SH-SY5Y (cell line): ENCODE measurements at regions not wholly inside any gene's neighbourhood (a gene's known extent, or its start where the extent isn't known, plus 50 kb on each side); places are given as distances from the start of the nearest gene placed in this dataset.

Source experiments
- GATA2 ChIP-seq: IDR thresholded peaks from 2 replicates; pipeline ENCODE4 v1.6.1; 2011; ENCODE audit warnings: mild to moderate bottlenecking, low read depth, low read length
- GATA3 ChIP-seq: IDR thresholded peaks from 2 replicates; pipeline ENCODE4 v1.6.1; 2011; ENCODE audit warnings: low read depth, mild to moderate bottlenecking, low read length, moderate library complexity

DNA sequence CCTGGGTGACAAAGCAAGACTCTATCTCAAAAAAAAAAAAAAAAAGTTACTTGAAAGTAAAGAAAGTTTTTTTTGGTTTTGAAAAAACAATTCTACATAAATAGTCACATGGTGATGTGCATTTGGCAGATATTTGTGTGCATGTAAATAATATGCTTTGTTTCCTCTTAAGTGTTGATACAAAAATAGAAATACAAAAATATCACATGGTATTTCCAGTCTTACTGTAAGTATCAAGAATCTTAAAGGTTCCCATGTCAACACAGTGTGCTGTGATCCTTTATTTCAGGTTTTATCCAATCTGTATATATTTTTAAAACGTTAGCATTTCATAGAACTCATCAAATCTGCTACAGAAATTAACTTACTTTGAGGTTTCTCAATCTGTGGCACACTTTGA, 521.9 kb downstream of the TLE4 start:
- no peak for TF ChIP-seq GATA2
- no peak for TF ChIP-seq GATA3
